GM19328 (cell line): ENCODE measurements at regions not wholly inside any gene's neighbourhood (a gene's known extent, or its start where the extent isn't known, plus 50 kb on each side); places are given as distances from the start of the nearest gene placed in this dataset.

Experiments used
- ATAC-seq: cut with Tn5 transposase; IDR thresholded peaks from one replicate; pipeline ENCODE4 v1.9.1; 2021; ENCODE audit warnings: mild to moderate bottlenecking, moderate library complexity; ENCODE audit not compliant: unreplicated experiment

DNA sequence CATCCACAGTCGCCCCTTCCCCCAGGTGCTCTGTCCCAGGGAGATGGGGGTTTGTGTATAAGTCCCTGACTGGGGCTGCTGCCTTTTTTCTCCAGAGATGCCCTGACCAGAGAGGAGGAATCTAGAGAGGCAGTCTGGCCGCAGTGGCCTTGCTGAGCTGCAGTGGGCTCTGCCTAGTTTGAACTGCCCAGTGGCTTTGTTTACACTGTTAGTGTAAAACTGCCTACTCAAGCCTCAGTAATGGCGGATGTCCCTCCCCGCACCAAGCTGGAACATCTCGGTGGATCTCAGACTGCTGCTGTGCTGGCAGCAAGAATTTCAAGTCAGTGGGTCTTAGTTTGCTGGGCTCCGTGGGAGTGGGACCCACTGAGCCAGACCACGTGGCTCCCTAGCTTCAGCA lies 102.6 kb upstream of the GIMD1 start:
- ATAC-seq: no peak

GRCh38 chr4:106463622-106464021 lies 95.0 kb upstream of the GIMD1 start:
- ATAC-seq: no peak

DNA sequence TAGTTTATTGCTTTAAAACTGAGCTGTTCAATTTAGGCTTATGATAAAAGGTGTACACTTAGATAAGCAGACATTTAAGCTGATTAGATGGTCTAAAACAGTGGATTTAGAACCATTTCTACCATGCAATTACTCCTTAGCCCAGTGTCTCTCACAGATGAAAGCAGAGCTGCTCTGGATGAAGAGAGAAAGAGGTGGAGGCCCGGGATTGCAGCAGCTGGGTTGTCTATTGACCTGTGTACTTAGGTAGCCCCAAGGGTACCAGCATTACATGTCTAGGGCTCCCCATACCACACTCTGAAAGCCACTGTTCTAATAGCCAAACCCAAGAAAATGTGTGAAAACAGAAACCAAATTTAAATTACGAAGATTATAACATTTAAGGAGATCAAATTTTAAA lies 86.0 kb upstream of the GIMD1 start:
- ATAC-seq: no peak

DNA sequence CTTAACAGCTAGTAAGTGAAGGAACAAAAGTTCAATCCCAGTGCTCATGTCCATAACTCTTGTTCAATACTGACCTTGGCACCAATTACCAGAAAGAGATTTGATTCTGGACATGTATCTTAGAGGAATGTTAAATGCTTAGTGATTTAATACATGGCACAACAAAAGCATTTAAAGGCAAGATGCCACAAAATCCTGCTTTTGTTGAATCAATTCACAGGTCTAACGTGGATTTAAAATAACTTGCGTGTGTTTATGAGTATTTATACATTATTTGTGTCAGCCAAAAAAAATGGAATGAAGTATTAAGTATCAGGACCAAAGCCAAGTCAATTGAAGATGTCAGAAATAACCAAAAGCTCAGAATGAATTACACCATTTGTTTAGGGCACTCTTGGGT lies 85.4 kb upstream of the GIMD1 start:
- ATAC-seq: no peak

DNA sequence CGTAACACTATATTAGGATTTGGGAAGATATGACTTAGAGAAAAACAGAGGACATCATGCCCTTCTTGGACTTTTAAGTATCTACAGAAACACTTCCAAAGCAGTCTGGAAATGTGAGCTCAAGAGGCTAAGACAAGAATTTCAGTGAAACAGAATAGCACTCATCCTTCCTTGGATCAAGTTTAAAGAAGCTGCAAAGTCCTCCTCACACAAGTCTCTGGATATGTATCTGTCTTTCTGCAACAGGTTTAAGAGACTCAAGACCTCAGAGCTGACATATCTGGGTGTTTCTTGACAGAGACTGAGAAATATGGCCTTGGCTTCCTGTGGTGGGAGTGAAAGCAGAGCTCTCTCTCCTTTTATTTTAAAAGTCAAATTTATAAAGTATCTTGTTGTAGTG lies 82.5 kb upstream of the GIMD1 start:
- ATAC-seq: no peak

GRCh38 chr4:106450249-106450648 lies 81.7 kb upstream of the GIMD1 start:
- ATAC-seq: no peak

- no peak for ATAC-seq
Observed at GRCh38 chr4:106444557-106444956, 76.0 kb upstream of the GIMD1 start.

DNA sequence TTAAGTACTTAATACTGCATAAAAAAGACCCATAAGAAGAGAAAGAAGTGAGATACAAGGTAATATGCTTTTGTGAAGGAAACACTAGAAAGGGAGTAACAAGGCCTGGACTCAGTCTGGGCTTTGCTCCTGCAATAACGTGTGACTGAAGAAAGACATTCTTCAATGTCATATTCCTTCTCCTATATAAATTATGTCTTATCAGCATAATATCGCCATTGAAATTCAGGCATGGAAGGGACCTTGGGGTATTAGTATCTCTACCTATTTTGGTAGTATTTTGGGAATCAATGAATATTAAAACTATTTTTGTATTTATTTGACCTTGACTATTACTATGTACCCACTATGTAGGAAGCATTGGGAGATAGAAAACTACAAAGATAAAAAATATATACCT lies 62.2 kb upstream of the GIMD1 start:
- ATAC-seq: no peak

- no peak for ATAC-seq
Observed at GRCh38 chr4:106429885-106430284, 61.3 kb upstream of the GIMD1 start.

GRCh38 chr4:106426069-106426468 lies 57.5 kb upstream of the GIMD1 start:
- ATAC-seq: no peak

DNA sequence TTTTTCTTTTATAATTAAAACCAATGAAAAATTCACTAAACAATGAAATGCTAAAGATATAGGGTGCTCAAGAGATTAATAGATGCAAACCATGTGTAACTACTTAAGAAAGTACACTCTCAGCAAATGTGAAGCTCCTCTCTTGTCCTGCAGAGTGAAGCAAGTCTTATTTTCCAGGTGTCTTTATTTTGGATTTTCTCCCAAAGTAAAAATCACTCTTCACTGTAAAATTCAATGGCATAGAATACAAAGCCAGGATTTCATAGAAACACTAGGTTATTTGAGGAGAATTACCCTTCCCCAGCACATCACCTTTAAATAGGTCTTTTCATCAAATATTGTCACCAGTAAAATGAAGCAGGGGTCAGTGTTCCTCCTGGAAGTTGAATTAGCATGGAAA lies 57.0 kb upstream of the GIMD1 start:
- ATAC-seq: no peak

DNA sequence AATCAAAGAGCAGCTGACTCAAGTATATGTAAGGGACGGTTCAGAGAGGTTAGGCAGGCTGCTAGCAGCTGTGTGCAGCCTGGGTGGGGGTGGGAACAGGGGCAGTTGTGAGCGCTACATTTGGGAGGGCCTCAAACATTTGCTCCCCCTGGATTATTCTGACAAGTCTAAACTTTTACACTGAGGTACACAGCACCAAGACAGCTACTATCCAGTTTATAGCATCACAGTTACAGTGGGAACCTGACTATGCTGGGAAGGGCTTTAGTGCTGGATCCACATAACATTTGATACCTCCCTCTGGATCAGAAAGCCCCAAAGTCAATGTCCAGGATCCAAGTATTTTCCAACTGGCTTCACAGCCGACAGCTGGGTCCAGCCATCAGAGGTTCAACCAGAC lies 55.8 kb upstream of the GIMD1 start:
- ATAC-seq: no peak

DNA sequence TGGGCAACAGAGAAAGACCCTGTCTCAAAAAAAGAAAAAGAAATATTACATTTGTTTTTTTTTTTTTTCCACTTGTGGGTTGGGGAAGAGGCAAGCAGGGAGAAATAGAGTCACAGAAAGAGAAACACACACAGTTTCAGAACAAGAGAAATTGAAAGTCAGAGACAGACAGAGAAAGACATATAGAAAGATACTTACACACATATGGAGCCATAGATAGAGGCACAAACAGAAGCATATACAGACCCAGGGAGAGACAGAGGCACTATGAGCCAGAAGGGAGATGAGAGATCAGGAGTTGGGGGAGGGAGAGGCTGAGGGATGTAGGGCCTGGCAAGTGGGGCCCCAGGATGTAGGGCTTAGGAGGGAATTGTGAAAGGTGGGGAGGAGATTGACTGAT lies 55.2 kb upstream of the GIMD1 start:
- no peak for ATAC-seq

DNA sequence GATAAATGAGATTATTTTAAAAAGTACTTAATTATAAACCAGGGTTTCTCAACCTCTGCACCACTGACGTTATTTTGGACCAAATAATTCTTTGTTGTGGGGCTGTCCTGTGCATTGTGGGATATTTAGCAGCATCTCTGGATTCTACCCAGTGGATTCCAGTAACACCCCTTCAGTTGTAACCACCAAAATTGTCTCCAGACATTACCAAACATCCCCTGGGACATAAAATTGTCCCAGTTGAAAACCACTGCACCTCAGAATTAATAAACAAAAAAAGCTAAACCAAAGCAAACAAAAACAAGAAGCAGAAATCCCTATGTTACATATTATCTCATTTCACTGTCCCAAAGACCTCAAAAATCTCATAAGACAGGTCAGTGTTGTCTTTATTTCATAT lies 54.2 kb upstream of the GIMD1 start:
- no peak for ATAC-seq

DNA sequence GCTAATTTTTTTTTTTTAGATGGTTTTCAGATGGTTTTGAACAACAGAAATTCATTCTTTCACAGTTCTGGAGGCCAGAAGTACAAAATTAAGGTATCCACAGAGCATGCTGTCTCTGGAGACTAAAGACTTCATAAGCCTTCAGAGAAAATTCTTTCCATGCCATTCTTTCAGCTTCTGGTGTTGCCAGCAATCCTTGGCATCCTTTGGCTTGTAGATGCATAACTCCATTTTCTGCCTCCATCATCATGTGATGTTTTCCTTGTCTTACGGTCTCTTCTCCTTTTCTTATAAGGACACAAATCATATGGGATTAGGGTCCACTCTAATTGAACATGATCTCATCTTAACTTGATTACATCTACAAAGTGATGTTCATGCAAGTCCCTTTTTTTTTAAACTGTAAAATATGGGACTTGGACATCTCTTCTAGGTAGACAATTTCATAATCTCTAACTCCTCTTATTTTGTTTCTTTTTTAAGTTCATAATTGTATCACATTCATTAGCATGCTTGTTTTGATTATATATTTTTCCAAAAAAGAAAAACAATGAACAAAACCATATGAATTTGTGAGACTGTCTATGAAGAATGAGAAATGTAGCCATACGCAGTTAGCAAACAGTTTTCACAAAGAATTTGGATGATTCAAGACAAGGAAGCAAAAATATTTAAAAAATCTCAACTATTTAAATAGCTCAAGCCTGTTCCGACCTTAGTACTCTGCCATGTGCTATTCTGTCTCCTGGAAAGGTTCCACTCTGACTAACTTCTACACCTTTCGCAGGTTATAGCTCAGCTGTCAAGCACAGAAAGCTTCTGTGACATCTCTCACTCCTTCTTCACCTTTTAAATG lies 53.1 kb upstream of the GIMD1 start:
- ATAC-seq: no peak

GRCh38 chr4:106418444-106418843 lies 49.9 kb upstream of the GIMD1 start:
- no peak for ATAC-seq
